CD4-positive, alpha-beta T cell treated with Interleukin-6 at 100 ng/mL for 8 hours (primary cell): ENCODE measurements at regions not wholly inside any gene's neighbourhood (a gene's known extent, or its start where the extent isn't known, plus 50 kb on each side); places are given as distances from the start of the nearest gene placed in this dataset.

ENCODE experiments used
- DNase-seq: peaks from one replicate; pipeline ENCODE4 v3.0.0-alpha.2; 2020; ENCODE audit warnings: mixed read lengths, low spot score

GRCh38 chr9:28341913-28342312 lies 768.6 kb upstream of the C9orf72 start:
- no peak for DNase-seq

GRCh38 chr9:28342815-28343338 lies 769.6 kb upstream of the C9orf72 start:
- no peak for DNase-seq

- no peak for DNase-seq
These were observed 789.9 kb upstream of the C9orf72 start for GRCh38 chr9:28363151-28363562.

GRCh38 chr9:28365020-28365640 lies 791.8 kb upstream of the C9orf72 start:
- no peak for DNase-seq

GRCh38 chr9:28365728-28366127 lies 792.4 kb upstream of the C9orf72 start:
- DNase-seq, result no peak

GRCh38 chr9:28378231-28378630 lies 805.0 kb upstream of the C9orf72 start:
- no peak for DNase-seq

GRCh38 chr9:28379082-28379481 lies 805.8 kb upstream of the C9orf72 start:
- DNase-seq, result no peak

- no peak for DNase-seq
These were observed 816.1 kb upstream of the C9orf72 start for GRCh38 chr9:28389411-28389810.

- DNase-seq, result no peak
These were observed 821.5 kb upstream of the C9orf72 start for GRCh38 chr9:28394774-28395173.

- no peak for DNase-seq
These were observed 822.8 kb upstream of the C9orf72 start for GRCh38 chr9:28396058-28396457.

GRCh38 chr9:28407351-28407750 lies 834.1 kb upstream of the C9orf72 start:
- no peak for DNase-seq

GRCh38 chr9:28409919-28410318 lies 836.6 kb upstream of the C9orf72 start:
- no peak for DNase-seq

- DNase-seq, result no peak
These were observed 837.1 kb upstream of the C9orf72 start for GRCh38 chr9:28410411-28410810.

- DNase-seq, result no peak
These were observed 840.2 kb upstream of the C9orf72 start for GRCh38 chr9:28413471-28413870.

GRCh38 chr9:28423255-28423654 lies 850.0 kb upstream of the C9orf72 start:
- DNase-seq, result no peak

GRCh38 chr9:28435456-28435855 lies 862.2 kb upstream of the C9orf72 start:
- DNase-seq, result no peak

- DNase-seq, result no peak
These were observed 866.4 kb upstream of the C9orf72 start for GRCh38 chr9:28439688-28440087.

GRCh38 chr9:28443461-28443860 lies 870.2 kb upstream of the C9orf72 start:
- DNase-seq, result no peak

GRCh38 chr9:28444637-28445036 lies 871.4 kb upstream of the C9orf72 start:
- no peak for DNase-seq

GRCh38 chr9:28445211-28445610 lies 871.9 kb upstream of the C9orf72 start:
- DNase-seq, result no peak

- no peak for DNase-seq
These were observed 880.6 kb upstream of the C9orf72 start for GRCh38 chr9:28453918-28454317.

GRCh38 chr9:28456861-28457260 lies 883.6 kb upstream of the C9orf72 start:
- no peak for DNase-seq

- no peak for DNase-seq
These were observed 891.4 kb upstream of the C9orf72 start for GRCh38 chr9:28464481-28465216.

- DNase-seq, result no peak
These were observed 898.0 kb upstream of the C9orf72 start for GRCh38 chr9:28471261-28471660.
